ENCODE measurements at regions not wholly inside any gene's neighbourhood (a gene's known extent, or its start where the extent isn't known, plus 50 kb on each side); places are given as distances from the start of the nearest gene placed in this dataset.

DNA sequence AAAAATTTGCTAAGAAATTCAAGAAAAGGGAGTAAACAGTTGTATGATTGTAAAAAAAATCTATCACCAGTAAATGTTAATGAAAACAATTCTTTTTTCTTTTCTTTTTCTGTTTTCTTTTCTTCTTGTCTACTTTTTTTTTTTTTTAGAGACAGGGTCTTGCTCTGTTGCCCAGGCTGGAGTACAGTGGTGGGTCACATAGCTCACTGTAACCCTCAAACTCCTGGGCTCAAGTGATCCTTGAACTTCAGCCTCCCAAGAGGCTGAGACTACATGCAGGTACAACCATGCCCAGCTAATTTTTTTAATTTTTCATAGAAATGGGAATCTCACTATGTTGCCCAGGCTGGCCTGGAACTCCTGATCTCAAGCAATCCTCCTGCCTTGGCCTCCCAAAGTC is 57.2 kb upstream of the SIAH1 start:
- DNase-seq (ENCODE audit: extremely low read depth in 1 of 11, low read depth in 9 of 11, low spot score in 4 of 11) = no peak

DNA sequence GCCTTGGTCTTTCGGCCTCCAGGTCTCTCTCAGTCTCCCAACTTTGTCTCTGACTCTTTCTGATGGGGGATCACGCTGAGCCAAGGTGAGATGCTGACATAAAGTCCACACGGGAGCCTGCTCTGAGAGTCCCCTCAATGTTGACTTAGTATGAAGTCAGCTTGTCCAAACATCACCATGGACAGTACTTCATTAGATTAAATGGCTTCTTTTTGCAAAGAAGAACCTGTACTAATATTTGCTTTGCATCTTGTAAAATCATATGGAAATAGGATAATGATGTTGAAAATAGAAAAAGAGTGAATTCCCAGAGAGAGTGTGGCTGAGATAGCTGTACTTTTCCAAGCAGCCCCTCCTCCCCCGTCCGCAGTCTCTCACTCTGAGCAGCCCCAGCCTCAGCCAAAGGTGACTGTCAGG is 56.7 kb upstream of the SIAH1 start:
- DNase-seq (ENCODE audit: extremely low read depth in 1 of 11, low read depth in 9 of 11, low spot score in 4 of 11) = no peak

DNA sequence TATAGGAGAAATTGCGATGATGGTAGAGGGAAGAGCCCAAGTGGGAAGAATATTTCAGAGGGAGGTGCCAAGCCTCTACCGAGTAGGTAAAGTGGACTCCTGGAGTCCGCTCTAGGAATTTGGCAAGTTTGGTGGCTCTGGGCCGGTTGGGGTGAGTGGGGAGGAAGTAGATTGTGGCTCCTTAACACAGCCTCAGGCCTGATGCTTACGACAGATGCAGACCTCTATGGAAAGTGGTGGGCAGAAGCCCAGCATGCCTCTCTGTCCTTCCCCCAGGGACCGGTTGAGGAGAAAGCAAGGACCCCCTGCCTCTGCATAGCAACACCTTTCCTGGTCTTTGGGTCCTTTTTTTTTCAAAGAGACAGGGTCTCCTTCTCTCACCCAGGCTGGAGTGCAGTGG is 55.9 kb upstream of the SIAH1 start:
- DNase-seq (ENCODE audit: extremely low read depth in 1 of 11, low read depth in 9 of 11, low spot score in 4 of 11) = no peak

DNA sequence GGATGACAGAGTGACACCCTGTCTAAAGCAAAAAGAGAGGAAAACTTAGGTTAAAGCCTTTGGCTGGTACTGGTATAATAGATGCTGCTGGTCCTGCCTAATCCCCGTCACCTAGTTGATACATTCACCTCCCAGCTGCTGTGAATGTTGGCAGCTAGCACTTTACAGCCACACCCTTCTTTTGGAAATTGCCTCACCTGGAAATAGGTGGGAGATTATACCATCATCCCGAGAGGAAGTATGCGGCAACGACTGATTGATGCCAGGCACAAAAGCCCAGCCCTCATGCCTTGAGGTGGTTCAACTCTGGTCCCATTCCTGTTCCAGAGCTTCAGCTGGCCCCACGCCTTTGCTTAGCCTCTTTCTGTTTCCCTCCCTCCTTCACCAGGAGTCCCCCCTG is 53.2 kb upstream of the SIAH1 start:
- DNase-seq (ENCODE audit: extremely low read depth in 1 of 11, low read depth in 9 of 11, low spot score in 4 of 11) = no peak

DNA sequence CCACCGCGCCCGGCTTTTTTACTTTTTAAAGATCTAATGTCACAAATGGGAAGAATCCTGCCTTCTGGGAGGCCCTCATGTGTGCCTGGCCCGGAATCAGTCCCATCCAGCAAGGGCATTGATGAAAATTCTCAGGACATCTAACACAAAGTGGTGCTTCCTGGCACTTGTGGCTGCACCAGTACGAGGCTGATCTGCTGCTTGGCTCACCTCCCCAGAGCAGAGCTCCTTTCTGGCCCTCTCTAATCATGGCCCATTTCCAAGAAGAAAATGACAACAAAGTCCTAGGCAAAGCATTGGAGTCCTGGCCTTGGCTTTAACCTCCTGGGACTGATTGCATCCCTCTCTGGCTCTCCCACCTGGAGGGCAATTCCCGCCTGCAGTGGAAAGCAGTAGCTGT is 50.7 kb upstream of the SIAH1 start:
- DNase-seq (ENCODE audit: extremely low read depth in 1 of 11, low read depth in 9 of 11, low spot score in 4 of 11) = no peak

DNA sequence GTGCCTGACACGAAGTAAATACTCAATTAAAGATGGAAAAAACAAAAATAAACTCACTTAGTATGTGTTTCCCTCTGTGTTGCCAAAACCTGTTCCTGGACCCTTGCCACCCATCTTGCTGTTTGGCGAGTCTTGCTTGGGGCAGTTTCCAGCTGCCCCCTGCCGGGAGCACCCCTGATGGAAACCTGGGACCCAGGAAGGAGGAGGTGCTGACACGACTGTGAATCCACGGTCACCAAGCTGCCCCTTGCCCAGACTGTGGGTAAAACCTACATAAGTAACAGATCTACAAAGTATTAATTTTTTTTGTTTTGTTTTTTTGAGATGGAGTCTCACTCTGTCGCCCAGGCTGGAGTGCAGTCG is 50.1 kb upstream of the SIAH1 start:
- no peak for DNase-seq (ENCODE audit: extremely low read depth in 1 of 11, low read depth in 9 of 11, low spot score in 4 of 11)

All from renal cortex interstitium (tissue), 11 donors.